ENCODE measurements at regions not wholly inside any gene's neighbourhood (a gene's known extent, or its start where the extent isn't known, plus 50 kb on each side); places are given as distances from the start of the nearest gene placed in this dataset.

GRCh38 chr11:101211407-101211975 is 81.9 kb upstream of the PGR start (continued):
- TF ChIP-seq ZNF235 (CRISPR knock-in tag; IDR thresholded peaks at IDR 0.05; ENCODE audit: borderline replicate concordance) (no peak), FOXA3 (CRISPR knock-in tag; IDR thresholded peaks at IDR 0.05) (no peak), STAG1 (CRISPR knock-in tag; IDR thresholded peaks at IDR 0.05) (no peak), RELA (CRISPR knock-in tag; IDR thresholded peaks at IDR 0.05) (no peak), DPF2 (CRISPR knock-in tag; IDR thresholded peaks at IDR 0.05; ENCODE audit: borderline replicate concordance, low read depth) (no peak)

- Histone ChIP-seq H3K36me3 (replicated peaks in 1 of 2; ENCODE audit: control insufficient read depth in 1 of 2, insufficient read depth in 2 of 2, low read length in 2 of 2) (no peaks in the 10 kb centered on the region), H3K27ac (ENCODE audit: extremely low read length, insufficient read depth, low read length) (no peak overlapping the region), H3K79me2 (ENCODE audit: insufficient read depth, low read length) (no peaks in the 10 kb centered on the region), H4K20me1 (ENCODE audit: insufficient read depth, low read length) (no peaks in the 10 kb centered on the region), H3K4me1 (ENCODE audit: insufficient read depth, low read length) (no peaks in the 10 kb centered on the region), H3K27me3 (ENCODE audit: control insufficient read depth in 1 of 2, insufficient read depth in 2 of 2, low read length in 2 of 2) (no peaks in the 10 kb centered on the region), H3K4me3 (replicated peaks in 1 of 3; ENCODE audit: insufficient read depth in 1 of 3, low read depth in 2 of 3, low read length in 3 of 3) (no peak overlapping the region), H2AFZ (ENCODE audit: low read length) (no peak overlapping the region), H3K9me3 (ENCODE audit: low read length) (peaks cover 36% of the 10 kb centered on the region), H3K9ac (ENCODE audit: insufficient read depth, low read depth, low read length) (no peak overlapping the region), H3K4me2 (ENCODE audit: low read depth, low read length) (no peak overlapping the region)
- intact Hi-C loops (cut with micrococcal nuclease; ENCODE audit: unreplicated experiment) (no loop called here), in situ Hi-C loops (cut with HindIII; ENCODE audit: extremely low pct_ligation_motif_present, low pct_unique_long_range_greater_than_20kb) (no loop called here)
- POLR2A ChIA-PET: no interaction called here
- CTCF ChIA-PET (ENCODE audit: low intra/inter-chr PET ratio, low total read pairs): no interaction called here
- ATAC-seq (no peak), DNase-seq (ENCODE audit: low spot score) (no peak), FAIRE-seq (no peak)
- BruUV-seq (replicated peaks): no TSS peak
- TF ChIP-seq SKI (IDR thresholded peaks at IDR 0.05; ENCODE audit: partially characterized antibody) (no peak), ZNF782 (CRISPR knock-in tag; IDR thresholded peaks at IDR 0.05; ENCODE audit: borderline replicate concordance) (no peak), THAP8 (CRISPR knock-in tag; IDR thresholded peaks at IDR 0.05; ENCODE audit: borderline replicate concordance) (no peak), SMARCE1 (IDR thresholded peaks at IDR 0.05; ENCODE audit: borderline replicate concordance) (no peak), ZNF549 (CRISPR knock-in tag; IDR thresholded peaks at IDR 0.05) (no peak), HOXA5 (CRISPR knock-in tag; IDR thresholded peaks at IDR 0.05) (no peak), ZNF629 (CRISPR knock-in tag; conservative IDR thresholded peaks at IDR 0.05) (no peak)
- TF ChIP-seq, protein P1, sequence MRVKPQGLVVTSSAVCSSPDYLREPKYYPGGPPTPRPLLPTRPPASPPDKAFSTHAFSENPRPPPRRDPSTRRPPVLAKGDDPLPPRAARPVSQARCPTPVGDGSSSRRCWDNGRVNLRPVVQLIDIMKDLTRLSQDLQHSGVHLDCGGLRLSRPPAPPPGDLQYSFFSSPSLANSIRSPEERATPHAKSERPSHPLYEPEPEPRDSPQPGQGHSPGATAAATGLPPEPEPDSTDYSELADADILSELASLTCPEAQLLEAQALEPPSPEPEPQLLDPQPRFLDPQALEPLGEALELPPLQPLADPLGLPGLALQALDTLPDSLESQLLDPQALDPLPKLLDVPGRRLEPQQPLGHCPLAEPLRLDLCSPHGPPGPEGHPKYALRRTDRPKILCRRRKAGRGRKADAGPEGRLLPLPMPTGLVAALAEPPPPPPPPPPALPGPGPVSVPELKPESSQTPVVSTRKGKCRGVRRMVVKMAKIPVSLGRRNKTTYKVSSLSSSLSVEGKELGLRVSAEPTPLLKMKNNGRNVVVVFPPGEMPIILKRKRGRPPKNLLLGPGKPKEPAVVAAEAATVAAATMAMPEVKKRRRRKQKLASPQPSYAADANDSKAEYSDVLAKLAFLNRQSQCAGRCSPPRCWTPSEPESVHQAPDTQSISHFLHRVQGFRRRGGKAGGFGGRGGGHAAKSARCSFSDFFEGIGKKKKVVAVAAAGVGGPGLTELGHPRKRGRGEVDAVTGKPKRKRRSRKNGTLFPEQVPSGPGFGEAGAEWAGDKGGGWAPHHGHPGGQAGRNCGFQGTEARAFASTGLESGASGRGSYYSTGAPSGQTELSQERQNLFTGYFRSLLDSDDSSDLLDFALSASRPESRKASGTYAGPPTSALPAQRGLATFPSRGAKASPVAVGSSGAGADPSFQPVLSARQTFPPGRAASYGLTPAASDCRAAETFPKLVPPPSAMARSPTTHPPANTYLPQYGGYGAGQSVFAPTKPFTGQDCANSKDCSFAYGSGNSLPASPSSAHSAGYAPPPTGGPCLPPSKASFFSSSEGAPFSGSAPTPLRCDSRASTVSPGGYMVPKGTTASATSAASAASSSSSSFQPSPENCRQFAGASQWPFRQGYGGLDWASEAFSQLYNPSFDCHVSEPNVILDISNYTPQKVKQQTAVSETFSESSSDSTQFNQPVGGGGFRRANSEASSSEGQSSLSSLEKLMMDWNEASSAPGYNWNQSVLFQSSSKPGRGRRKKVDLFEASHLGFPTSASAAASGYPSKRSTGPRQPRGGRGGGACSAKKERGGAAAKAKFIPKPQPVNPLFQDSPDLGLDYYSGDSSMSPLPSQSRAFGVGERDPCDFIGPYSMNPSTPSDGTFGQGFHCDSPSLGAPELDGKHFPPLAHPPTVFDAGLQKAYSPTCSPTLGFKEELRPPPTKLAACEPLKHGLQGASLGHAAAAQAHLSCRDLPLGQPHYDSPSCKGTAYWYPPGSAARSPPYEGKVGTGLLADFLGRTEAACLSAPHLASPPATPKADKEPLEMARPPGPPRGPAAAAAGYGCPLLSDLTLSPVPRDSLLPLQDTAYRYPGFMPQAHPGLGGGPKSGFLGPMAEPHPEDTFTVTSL (CRISPR knock-in tag; IDR thresholded peaks at IDR 0.05; ENCODE audit: borderline replicate concordance): no peak
- TF ChIP-seq, protein P2, sequence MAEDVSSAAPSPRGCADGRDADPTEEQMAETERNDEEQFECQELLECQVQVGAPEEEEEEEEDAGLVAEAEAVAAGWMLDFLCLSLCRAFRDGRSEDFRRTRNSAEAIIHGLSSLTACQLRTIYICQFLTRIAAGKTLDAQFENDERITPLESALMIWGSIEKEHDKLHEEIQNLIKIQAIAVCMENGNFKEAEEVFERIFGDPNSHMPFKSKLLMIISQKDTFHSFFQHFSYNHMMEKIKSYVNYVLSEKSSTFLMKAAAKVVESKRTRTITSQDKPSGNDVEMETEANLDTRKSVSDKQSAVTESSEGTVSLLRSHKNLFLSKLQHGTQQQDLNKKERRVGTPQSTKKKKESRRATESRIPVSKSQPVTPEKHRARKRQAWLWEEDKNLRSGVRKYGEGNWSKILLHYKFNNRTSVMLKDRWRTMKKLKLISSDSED (CRISPR knock-in tag; IDR thresholded peaks at IDR 0.05): no peak
Measured at GRCh38 chr11:101202614-101203013, 73.0 kb upstream of the PGR start.

All from HepG2 (cell line).